ENCODE measurements at regions not wholly inside any gene's neighbourhood (a gene's known extent, or its start where the extent isn't known, plus 50 kb on each side); places are given as distances from the start of the nearest gene placed in this dataset.
"Not testable (repeated sequence)": the region's sequence is repeated elsewhere in the genome, so short reads cannot be mapped to it uniquely, and the experiment has no call there.

DNA sequence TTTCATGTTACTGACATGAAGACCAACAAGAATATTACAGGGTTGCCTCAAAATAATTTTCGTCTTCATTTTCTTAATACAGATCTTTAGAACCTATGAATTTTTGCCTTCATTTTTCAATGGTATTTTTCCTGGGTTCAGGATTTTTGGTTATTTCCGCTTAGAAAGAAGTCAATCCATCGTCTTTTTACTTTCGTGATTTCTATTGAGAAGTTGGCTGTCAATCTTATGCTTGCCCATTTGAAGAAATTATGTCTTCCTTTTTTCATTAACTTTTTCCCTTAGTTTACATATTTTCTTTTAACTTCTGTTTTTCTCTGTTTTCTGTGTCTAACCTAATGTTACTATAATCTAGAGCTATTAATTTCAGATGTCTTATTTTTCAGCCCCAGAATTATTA lies 868.9 kb upstream of the SLC10A2 start:
- no peak for DNase-seq (ENCODE audit: low read depth in 2 of 2)

DNA sequence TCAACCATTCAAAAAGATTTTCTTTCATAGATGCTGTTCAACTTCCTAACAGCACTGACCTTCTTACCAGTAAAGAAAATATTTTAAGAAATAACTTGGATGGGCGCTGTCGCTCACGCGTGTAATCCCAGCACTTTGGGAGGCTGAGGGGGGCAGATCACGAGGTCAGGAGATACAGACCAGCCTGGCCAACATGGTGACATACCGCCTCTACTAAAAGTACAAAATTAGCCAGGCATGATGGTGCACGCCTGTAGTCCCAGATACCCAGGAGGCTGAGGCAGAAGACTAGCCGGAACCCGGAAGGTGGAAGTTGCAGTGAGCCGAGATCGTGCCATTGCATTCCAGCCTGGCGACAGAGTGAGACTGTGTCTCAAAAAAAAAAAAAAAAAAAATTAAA lies 865.7 kb upstream of the SLC10A2 start:
- DNase-seq (ENCODE audit: low read depth in 2 of 2): no peak

DNA sequence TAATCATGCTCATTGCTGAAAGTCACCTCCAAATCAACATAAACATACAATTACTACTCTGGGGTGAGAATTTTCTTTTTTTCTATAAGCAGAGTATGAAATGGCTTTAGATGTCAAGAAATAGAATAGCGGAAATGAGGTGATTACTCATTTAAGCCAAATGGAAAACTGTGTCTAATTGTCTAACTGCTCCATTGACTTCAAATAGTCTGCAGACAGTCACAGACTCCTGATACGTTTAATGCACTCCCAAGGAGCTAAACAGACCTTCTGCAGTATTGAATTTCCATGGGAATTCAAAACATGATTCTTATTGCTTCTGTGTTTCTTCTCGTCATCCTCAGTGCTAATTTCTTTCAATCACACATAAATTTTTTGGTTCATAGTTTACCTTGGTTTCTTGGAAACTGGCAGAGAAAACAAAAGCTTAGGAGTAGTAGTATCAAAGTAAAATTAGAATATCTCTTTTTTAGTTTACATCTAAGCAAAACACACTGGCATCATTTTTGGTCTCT lies 865.2 kb upstream of the SLC10A2 start:
- DNase-seq (ENCODE audit: low read depth in 2 of 2): no peak

DNA sequence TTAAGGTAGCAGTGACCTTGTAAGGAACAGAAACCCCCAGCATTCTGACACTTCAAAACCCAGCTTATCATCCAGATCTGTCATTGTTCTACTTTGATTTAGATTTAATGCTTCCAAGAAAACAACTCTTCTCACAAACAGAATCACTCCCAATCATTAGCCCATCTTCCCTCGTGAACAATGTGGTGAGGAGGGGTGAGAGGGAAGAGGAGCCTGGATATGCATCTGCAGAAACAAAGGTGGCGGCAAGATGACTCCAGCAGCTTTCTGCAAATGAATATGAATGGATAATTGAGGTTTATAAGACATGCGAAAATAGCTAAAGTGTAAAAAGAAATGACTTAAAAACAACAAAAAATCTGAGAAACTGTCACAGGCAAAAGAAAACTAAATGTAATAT lies 859.9 kb upstream of the SLC10A2 start:
- no peak for DNase-seq (ENCODE audit: low read depth in 2 of 2)

DNA sequence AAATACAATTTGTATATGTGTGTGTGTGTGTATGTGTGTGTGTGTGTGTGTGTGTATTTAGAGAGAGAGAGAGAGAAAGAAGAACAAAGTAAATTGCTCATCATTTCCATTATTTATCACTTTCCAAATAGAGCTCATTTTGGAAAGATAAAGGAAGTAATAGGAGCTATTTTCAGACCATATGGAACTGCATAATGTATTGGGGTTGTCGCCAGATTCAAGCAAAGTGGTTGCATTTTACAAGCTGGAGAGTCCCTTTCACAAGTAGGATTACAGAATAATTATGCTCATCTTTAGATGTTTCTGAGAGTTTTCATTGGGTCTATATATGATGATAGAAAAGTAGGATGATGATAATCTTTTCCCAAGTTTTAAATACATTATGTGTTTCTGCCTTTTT lies 842.7 kb upstream of the SLC10A2 start:
- DNase-seq (ENCODE audit: low read depth in 2 of 2): no peak

DNA sequence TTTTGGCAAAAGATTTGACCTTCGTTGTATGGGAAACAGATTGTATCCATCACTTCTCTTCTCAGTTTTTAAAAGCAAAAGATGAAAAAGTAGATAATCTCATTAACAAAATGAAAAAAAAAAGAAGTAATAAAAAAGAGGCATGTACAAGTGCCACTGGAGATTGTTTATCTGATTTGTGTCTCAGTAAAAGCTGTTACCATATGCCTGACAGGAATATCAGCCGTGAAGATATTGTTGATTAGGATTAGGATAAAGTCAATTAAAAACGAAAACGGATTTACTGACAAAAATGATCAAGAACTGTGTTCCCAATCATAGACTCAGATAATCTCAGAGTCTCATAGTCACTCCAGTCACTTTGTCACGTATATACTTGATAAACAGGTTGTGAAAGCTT lies 842.1 kb upstream of the SLC10A2 start:
- DNase-seq (ENCODE audit: low read depth in 2 of 2): no peak

DNA sequence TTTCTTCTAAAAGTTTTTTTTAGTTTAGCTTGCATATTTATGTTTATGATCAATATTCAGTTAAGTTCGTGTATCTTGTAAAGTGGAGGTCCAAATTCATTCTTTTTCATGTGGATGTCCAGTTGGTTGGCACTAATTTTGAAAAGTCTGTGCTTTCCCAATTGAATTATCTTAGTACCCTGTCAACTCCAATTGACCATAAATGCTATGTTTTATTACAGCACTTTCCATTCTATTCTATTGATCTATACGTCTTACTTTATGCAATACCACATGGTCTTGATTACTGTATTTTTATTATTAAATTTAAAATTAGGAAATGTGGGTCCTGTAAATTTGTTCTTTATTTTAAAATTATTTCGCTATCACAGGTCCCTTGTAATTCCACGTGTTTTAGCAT lies 837.6 kb upstream of the SLC10A2 start:
- no peak for DNase-seq (ENCODE audit: low read depth in 2 of 2)

DNA sequence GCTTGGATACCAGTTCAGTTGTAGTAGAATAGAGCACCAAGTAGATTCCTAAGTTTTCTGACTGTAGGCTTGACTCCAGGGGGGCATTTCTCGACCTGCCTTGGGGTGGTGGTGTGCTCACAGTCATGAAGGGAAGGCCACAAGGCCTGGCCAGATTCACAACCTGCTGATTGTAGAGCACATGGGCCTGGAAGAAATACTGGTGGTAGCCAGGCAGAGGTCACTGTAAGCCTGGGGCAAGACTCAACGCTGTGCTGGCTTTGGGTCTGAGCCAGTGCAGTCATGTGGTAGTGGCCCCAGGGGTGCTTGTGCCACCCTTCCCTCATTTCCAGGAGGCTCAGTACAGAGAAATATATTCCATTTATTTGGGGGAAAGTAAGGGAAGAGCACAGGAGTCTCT lies 832.3 kb upstream of the SLC10A2 start:
- no peak for DNase-seq (ENCODE audit: low read depth in 2 of 2)

DNA sequence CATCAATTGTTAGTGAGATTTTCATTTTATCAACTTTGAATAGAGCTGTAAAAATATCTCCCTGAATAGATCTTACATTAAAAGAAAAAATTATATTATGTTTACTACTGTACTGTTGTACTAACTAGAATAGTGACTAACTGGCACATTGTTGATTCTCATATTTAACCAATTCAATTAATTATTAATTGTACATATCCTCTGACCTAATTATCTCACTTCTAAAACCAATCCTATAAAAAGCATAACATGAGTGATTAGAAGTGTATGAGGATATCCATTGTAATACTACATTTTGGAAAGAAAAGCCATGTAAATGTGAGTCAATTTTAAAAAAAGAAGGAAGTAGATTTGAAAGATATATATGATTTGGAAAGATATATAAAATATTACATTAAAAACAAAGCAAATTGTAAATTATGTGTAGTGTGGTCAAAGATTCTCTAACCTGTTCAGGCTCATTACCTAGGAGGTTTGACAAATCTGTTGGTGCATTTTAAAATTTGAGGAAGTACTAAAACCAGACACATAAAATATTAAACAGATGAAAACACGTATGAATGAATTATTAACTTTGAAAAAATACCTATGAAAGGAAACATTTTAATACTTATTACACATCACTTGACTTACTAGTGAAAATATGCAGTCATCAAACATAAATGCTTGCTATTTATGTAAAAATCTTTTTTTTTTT lies 829.8 kb upstream of the SLC10A2 start:
- no peak for DNase-seq (ENCODE audit: low read depth in 2 of 2)

DNA sequence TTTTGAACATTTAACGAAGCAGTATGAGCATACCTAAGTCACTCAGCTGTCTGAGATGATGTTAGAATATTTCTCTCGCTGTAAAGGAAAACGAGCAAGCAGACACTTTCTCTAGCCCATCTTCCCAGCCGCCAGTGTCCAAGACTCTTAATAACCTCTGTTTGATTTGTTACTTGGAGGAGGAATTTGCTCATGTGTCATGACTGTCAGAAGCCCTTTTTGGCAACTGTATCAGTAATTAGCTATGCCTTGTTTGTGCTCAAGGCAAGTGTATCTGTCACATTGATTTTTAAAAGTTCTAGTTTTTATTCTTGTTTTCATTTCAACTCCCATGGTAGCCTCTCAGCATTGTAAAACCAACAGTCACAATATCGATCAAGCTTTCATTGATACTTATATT lies 828.4 kb upstream of the SLC10A2 start:
- DNase-seq (ENCODE audit: low read depth in 2 of 2): no peak

DNA sequence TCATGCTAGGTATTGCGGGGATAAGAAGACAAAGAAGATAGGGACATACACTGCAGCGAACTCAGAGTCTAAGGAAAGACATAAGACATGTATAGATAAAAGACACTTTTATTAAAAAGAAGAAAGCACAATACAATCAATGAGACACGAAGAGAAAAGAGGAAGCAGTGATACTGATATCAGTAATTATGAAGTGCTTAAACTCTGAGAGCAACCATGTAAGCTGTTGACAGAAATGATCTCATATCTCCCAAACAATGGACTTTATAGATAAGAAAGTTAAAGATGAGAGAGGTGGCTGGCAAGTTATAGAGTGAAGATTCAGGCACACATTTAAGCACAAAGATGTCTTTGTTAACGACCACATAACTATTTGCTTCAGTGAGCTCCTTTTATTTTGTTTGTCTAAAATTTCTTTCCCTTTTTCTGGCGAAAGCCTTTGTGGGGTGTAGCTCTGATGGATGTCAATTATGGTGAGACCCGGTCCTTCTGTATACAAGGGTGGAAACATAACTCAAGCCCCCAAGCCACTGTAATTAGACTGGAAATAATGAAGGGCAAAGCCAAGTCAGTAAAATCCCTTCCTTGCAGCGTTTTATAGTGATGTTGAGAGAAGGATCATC lies 818.0 kb upstream of the SLC10A2 start:
- no peak for DNase-seq (ENCODE audit: low read depth in 2 of 2)

DNA sequence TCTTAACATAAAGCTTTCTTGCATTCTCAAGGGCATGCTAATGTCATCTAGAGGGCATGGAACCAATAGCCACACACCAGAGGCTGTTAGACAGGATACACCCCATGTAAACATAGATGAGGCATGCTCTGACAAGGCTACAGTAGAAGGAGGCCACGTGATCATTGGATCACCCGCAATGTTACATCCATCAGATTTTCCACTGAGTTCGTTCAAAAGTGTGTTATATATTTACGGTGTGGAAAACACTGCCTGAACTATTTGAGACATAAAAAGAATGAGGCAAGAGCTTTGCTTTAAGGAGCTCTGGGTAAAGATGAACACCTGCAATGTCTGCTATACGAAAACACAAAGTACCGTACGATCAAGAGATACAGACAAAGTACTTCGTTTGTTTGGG lies 817.5 kb upstream of the SLC10A2 start:
- DNase-seq (ENCODE audit: low read depth in 2 of 2): no peak

DNA sequence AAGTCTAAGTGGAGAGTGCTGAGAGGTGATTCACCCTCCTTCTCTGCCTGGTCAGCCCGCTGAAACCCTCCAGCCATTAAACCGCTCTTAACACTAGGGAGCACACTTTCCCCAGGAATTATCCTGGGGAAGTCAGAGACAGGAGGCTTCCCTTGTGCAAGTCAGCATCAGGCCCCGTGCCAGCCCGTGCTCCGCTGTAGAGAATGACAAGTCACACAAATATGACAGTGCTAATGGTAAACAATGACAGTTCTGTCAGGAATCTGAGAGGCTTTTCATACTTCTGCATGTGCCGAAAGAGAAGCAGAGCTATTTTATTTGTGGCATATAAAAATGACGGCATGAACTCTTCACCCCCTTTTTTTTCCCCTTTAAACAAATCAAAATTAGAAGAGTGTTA lies 816.9 kb upstream of the SLC10A2 start:
- no peak for DNase-seq (ENCODE audit: low read depth in 2 of 2)

DNA sequence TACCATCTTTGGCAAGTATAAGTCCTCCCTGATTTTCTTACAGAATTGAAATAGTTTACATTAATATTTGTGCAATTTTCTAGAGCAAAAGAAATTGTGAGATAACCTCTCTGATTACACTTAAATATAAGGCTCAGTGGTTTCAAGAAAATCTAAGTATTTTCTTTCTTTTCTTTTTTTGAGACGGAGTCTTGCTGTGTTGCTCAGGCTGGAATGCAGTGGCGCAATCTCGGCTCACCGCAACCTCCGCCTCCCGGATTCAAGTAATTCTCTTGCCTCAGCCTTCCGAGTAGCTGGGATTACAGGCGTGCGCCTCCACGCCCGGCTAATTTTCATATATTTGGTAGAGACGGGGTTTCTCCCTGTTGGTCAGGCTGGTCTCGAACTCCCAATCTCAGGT lies 813.9 kb upstream of the SLC10A2 start:
- not testable (repeated sequence) for DNase-seq (ENCODE audit: low read depth in 2 of 2)

DNA sequence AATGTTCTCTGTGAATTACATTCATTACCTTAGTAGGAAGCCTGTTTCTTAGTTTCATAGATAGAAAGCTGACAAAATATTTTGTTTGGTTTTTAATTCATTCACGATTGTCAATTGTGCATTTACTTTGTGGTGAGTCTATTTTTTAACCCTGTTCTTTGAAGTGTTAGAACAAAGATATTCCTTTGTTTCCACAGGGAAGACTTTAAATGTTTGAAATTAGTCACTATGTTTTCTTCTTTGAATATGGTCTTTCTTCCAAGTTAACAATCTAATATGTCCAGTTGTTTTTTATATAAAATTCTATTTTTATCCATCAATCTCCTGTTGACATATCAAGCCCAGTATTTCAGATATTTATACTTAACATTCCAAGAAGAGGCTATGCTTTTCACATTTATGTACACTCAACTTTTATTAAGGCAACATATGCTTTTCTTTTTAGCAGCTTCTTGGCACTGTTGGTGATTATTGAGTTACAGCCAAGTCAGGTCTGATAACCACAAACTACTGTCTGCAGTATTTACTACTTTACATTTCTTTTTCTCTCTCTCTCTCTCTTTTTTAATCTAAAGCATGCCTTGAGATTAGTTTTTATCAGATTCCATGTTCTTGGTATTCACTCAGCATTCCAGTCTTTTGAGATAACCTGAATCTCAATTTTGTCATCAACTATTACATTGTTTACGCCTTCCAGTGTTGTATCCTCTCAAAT lies 812.8 kb upstream of the SLC10A2 start:
- DNase-seq (ENCODE audit: low read depth in 2 of 2): no peak

DNA sequence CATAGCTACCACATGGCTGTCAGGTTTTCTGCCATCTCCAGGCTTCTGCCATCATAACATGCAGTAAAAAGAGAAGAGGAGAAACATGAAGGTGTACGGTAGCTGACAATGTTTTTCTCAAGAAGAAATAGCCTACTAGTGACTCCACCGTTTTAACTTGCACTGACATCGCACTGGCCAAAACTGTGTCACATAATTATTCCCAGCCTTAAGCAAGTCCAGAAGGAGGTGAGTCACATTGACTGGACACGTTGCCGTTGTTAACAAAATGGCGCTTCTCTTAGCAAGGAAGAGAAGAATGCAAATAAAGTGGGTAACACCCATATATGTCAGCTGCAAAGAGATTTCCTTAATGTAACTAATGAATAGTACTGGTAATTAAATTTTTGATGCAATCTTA lies 810.4 kb upstream of the SLC10A2 start:
- no peak for DNase-seq (ENCODE audit: low read depth in 2 of 2)

DNA sequence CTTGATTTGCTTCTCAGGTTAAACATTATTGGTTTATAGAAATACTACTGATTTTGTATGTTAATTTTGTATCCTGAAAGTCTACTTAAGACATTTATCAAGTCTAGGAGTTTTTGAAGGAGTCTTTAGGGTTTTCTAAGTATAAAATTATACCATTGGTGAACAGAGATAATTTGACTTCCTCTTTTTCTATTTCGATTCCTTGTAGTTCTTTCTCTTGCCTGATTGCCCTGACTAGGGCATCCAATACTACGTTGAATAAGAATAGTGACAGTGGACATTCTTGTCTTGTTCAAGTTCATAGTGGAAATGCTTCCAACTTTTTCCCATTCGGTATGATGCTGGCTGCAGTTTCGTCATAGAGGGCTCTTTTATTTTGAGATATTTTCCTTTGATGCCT lies 807.5 kb upstream of the SLC10A2 start:
- DNase-seq (ENCODE audit: low read depth in 2 of 2): no peak

DNA sequence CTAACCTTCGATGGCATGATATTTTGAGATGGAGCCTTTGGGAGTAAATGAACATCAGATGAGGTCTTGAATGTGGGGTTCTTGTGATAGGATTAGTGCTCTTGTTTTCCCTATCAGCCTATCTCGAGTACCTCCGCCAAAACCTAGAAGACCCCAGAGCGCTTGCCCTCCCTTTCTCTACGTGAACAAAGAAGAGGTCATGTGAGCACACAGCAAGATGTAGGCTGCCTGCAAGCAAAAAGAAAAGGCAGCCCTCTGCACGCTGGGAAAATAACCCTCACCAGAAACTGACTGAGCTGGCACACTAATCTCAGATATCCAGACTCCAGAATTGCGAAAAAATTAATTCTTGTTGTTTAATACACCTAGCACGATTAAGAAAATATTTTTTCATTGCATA lies 799.8 kb upstream of the SLC10A2 start:
- DNase-seq (ENCODE audit: low read depth in 2 of 2): no peak

DNA sequence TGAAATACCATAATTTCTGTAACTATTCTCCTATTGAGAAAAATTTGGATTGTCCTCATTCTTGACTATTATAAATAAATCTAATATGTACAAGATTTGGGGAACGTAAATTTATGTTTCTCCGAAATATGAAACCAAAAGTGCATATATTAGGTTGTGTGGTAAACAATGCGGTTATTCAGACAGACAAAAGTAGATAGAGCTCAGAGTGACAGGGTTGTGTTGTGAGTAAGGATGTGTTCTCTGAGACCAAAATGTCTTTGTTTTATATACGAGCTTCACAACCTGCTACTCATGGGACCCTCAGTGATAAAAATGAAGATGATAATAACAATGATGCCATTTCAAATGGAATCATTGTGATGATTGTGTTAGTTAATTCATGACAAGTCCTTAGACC lies 796.3 kb upstream of the SLC10A2 start:
- no peak for DNase-seq (ENCODE audit: low read depth in 2 of 2)

DNA sequence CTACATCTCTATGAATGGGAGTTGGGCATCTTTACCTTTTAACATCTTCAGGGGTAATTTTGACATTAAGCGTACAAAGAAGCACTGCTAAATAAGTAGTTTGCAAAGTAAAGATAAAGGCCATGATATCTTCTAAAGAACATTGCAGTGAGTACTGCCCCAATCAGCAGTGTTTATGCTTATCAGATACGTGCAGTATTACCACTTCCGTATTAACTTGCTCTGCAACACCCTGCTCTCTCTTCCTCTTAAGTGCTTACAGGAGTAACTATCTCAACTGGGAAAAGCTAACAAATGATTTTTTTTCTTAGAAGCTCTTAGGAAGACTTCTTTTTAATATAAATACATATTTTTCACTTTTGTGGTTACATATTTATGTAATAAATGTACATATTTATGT lies 793.7 kb upstream of the SLC10A2 start:
- DNase-seq (ENCODE audit: low read depth in 2 of 2): no peak

DNA sequence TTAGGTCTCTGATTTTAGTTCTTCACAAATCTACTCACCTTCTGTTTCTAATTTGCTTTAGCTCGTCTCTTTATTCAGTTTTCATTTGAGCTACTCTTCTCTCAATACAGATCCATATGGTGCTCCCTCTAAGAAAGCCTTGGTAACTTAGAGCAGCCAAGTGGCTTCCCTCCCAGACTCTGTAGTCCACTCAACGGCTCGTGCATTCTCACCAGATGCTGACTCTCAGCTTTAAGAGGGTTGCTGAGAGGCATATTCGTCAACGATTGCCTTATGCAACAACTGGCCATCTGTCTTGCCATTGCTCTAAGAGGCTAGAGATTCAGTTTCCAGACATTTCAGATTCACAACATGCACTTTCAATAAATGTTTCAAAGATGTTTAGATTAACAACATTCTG lies 785.8 kb upstream of the SLC10A2 start:
- no peak for DNase-seq (ENCODE audit: low read depth in 2 of 2)

DNA sequence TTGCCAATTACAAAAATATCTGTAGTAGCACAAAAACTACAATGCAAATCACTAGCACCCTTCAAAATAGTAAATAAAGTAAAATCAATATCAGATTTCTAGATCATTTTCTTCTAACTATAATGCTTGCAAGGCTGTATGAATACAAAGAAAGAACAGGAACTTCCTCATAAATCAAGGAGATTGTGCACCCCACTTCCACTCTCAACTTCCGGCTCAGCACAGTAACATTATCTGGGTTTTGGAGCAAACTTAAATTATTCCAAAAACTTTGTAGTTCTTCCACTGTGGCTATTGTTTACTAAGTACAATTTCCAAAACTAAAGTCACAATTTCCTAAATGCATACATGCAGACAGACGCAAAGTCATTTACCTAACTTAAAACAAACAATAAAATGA lies 778.3 kb upstream of the SLC10A2 start:
- DNase-seq (ENCODE audit: low read depth in 2 of 2): no peak

DNA sequence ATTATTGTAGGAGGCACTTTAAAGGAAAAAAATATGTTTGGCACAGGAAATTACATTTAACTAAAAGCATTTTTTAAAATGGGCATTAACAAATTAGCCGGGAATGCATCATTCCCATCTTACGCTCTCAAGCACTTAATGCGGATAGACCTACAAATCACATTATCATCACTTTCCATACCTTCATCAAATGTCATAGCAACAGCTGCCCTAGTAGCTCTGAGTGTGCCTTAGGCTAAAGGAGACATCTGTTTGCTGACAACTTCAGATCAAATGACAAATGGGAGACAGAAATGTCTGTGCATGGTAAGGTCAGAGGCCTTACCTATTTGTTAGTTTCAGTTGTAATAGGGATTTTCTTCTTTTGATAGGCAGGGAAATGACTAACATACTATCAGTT lies 773.2 kb upstream of the SLC10A2 start:
- no peak for DNase-seq (ENCODE audit: low read depth in 2 of 2)

All from stimulated activated CD4-positive, alpha-beta T cell treated with anti-CD3 and anti-CD28 coated beads, Interleukin-12 subunit alpha, Interleukin-12 subunit beta, amount 100 ng/mL, for 24 hours (primary cell).